Right atrium auricular region (tissue), 2 donors: ENCODE measurements at regions not wholly inside any gene's neighbourhood (a gene's known extent, or its start where the extent isn't known, plus 50 kb on each side); places are given as distances from the start of the nearest gene placed in this dataset.
"Not testable (repeated sequence)": the region's sequence is repeated elsewhere in the genome, so short reads cannot be mapped to it uniquely, and the experiment has no call there.

Source experiments
- DNase-seq: peaks from one replicate; pipeline ENCODE4 v3.0.0-alpha.2; 2019; ENCODE audit warnings: low spot score
- H3K27ac ChIP-seq, 2 donors: fragments of 200-600 bp; sonication (generic); 1 replicate in 1 of 2; 2 replicates in 1 of 2; pipeline ENCODE4 v1.5.1; 2016 to 2019
- H3K27me3 ChIP-seq, 2 donors: fragments of 200-600 bp; sonication (generic); one replicate each; pipeline versions ENCODE4 v1.5.1 to v1.6.0; 2017 to 2019
- H3K36me3 ChIP-seq: fragments of 200-600 bp; sonication (generic); one replicate; pipeline ENCODE4 v1.5.1; 2016
- H3K4me1 ChIP-seq, 2 donors: fragments of 200-600 bp; sonication (generic); one replicate each; pipeline versions ENCODE4 v1.5.1 to v1.6.0; 2017 to 2019
- H3K4me3 ChIP-seq, 2 donors: fragments of 200-600 bp; sonication (generic); 1 replicate in 1 of 2; 2 replicates in 1 of 2; pipeline ENCODE4 v1.5.1; 2017 to 2019; ENCODE audit warnings: mild to moderate bottlenecking in 1 of 2, moderate library complexity in 1 of 2
- H3K9me3 ChIP-seq, 2 donors: fragments of 200-600 bp; sonication (generic); one replicate each; pipeline ENCODE4 v1.5.1; 2019
- TF ChIP-seq, protein P1 (sequence below), 2 donors: fragments of 200-600 bp; sonication (generic); IDR thresholded peaks; one replicate each; pipeline ENCODE4 v1.5.1; 2019; ENCODE audit warnings: antibody characterized with exemption in 2 of 2

DNA sequence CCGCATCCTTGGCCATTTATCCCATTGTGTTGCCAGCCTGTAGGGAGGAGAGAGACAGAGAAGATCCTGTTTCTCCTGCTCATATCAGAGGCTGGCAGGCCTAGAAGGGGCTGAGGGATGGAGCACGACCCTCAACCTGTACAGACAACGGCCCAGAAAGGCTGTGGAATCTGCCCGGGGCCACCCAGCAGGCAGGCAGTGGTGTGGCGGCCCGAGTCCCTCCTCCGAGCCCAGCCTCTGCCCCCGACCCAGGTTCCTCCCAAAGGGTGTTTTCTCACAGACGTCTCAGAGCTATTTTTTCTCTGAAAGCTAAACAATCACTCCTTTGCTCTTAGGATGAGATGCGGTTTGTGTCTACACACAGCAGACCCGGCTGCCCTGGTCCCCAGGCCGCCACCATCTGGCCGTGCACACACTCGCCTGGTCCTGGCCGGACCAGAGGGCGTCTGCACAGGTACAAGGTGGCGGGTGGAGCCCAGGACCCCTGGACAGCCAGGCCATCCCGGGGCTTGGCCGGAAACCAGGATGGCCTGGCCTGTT is 69.3 kb downstream of the FOXL3 start:
- no peak for DNase-seq
- no peaks in the 10 kb centered on the region for H3K27me3 ChIP-seq
- TF ChIP-seq, protein P1, sequence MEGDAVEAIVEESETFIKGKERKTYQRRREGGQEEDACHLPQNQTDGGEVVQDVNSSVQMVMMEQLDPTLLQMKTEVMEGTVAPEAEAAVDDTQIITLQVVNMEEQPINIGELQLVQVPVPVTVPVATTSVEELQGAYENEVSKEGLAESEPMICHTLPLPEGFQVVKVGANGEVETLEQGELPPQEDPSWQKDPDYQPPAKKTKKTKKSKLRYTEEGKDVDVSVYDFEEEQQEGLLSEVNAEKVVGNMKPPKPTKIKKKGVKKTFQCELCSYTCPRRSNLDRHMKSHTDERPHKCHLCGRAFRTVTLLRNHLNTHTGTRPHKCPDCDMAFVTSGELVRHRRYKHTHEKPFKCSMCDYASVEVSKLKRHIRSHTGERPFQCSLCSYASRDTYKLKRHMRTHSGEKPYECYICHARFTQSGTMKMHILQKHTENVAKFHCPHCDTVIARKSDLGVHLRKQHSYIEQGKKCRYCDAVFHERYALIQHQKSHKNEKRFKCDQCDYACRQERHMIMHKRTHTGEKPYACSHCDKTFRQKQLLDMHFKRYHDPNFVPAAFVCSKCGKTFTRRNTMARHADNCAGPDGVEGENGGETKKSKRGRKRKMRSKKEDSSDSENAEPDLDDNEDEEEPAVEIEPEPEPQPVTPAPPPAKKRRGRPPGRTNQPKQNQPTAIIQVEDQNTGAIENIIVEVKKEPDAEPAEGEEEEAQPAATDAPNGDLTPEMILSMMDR (IDR thresholded peaks at IDR 0.05): no peak

DNA sequence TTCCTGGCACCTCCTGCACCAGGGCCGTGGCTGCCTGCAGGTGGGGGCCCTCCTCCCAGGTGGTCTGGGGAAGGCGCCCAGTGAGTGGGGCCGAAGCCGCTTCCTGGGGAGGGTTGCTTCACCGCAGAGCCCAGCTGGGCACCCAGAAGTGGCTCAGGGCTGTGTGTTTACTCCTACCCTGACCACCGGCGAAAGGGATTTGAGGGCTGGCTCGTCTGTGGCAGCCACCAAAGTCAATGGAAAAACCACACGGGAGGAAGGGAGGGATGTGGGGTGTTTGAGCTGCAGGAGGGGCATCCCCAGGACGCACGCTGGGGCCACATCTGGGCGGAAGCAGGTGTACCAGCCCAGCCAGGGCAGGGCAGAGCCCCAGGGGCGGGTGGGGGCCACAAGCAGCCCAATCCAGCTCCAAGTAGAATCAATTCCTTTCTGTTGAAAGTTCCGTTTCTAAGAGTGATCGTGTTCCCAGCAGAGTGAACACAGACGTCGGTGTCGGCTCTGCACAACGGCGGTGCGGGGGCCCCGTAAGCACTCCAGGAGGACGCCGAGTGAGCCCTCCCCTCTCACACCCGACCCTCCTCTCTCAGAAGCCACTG is 69.9 kb downstream of the FOXL3 start:
- no peaks in the 10 kb centered on the region for H3K27me3 ChIP-seq
- H3K4me1 ChIP-seq: peaks cover 0 to 9% of the 10 kb centered on the region in 2 donors
- no peak overlapping the region for H3K4me3 ChIP-seq
- TF ChIP-seq, protein P1 (IDR thresholded peaks at IDR 0.05): no peak
- no peak for DNase-seq
- H3K9me3 ChIP-seq: peaks cover 0 to 6% of the 10 kb centered on the region in 2 donors
- no peaks in the 10 kb centered on the region for H3K36me3 ChIP-seq
- H3K27ac ChIP-seq: no peak overlapping the region

More for the DNA sequence above, 69.3 kb downstream of the FOXL3 start:
- no peak overlapping the region for H3K4me3 ChIP-seq
- H3K27ac ChIP-seq: no peak overlapping the region
- no peaks in the 10 kb centered on the region for H3K36me3 ChIP-seq
- H3K9me3 ChIP-seq: peaks cover 0 to 6% of the 10 kb centered on the region in 2 donors
- H3K4me1 ChIP-seq: peaks cover 0 to 9% of the 10 kb centered on the region in 2 donors

DNA sequence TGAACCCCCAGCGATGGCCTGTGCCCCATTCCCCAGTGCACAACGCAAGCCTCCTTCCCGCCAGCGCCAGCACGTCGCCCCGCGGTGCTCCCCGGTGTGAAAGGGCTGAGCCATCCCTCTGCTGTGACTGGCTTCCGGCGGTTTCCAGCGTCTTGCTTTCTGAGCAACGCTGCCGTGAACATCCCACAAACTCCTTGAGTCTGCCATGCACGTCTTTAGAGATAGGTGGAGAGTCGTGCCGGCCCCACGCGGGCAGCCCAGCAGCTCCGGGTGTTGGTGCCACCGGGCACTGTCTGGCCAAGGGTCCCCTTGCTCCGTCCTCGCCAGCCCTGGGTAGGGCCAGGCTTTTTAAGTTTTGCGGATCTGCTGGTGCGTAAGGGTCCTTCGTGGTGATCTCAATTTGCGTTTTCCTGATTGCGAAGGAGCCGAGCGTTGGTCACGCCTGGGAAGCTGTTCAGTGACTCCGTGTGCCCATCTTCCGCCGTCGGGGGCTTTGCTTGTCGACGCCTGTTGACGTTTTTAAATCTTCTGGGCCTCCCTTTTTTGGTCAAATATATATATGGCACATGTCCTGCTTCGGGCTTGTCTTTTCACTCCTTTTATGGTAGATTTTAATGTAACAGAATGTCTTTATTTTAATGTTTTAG is 70.6 kb downstream of the FOXL3 start:
- Histone ChIP-seq H3K27ac (no peak overlapping the region), H3K36me3 (no peaks in the 10 kb centered on the region), H3K4me1 (peaks cover 0 to 9% of the 10 kb centered on the region in 2 donors), H3K4me3 (no peak overlapping the region), H3K9me3 (peaks cover 0 to 6% of the 10 kb centered on the region in 2 donors), H3K27me3 (no peaks in the 10 kb centered on the region)
- TF ChIP-seq, protein P1 (IDR thresholded peaks at IDR 0.05): no peak
- DNase-seq: no peak

DNA sequence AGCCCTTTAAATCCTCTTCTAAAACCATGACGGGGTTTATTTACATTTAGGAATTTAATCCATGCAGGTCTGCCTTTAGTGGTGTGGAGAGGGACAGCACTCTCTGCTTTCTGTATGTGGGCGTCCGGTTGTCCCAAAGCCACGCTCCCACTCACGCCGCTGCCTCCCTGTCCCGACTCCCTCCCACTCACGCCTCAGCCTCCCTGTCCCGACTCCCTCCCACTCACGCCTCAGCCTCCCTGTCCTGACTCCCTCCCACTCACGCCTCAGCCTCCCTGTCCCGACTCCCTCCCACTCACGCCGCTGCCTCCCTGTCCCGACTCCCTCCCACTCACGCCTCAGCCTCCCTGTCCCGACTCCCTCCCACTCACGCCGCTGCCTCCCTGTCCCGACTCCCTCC is 71.2 kb downstream of the FOXL3 start:
- not testable (repeated sequence) for DNase-seq, H3K9me3 ChIP-seq, H3K4me1 ChIP-seq, H3K4me3 ChIP-seq, H3K36me3 ChIP-seq, H3K27ac ChIP-seq, H3K27me3 ChIP-seq

DNA sequence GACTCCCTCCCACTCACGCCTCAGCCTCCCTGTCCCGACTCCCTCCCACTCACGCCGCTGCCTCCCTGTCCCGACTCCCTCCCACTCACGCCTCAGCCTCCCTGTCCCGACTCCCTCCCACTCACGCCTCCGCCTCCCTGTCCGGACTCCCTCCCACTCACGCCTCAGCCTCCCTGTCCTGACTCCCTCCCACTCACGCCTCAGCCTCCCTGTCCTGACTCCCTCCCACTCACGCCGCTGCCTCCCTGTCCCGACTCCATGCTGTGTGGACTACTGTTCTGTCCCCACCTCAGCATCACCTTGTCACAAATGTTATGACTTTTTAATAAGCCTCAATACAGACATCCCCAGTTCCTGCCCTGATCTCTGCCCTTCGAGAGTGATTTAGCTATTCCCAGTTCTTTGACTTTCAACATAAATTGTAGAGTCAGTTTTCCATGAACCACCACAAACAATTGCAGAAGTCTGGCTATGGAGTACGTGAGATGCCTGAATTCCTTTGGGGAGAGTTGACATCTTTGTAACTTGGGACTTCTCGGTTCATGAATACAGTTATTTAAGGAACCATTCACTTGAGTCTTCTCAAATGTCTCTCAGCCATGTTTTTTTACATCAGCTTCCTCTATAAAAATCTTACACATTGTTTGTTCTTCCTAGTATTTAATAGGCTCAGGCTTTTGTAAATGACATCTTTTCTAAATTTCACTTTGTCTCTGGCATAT is 71.9 kb downstream of the FOXL3 start:
- Histone ChIP-seq H3K27me3 (no peaks in the 10 kb centered on the region), H3K27ac (no peak overlapping the region), H3K9me3 (peaks cover 0 to 6% of the 10 kb centered on the region in 2 donors), H3K4me3 (peak overlapping the region; percentile 4 to 37), H3K36me3 (no peaks in the 10 kb centered on the region), H3K4me1 (peaks cover 0 to 9% of the 10 kb centered on the region in 2 donors)
- no peak for DNase-seq
- TF ChIP-seq, protein P1 (IDR thresholded peaks at IDR 0.05): no peak
